ENCODE measurements at regions not wholly inside any gene's neighbourhood (a gene's known extent, or its start where the extent isn't known, plus 50 kb on each side); places are given as distances from the start of the nearest gene placed in this dataset.

DNA sequence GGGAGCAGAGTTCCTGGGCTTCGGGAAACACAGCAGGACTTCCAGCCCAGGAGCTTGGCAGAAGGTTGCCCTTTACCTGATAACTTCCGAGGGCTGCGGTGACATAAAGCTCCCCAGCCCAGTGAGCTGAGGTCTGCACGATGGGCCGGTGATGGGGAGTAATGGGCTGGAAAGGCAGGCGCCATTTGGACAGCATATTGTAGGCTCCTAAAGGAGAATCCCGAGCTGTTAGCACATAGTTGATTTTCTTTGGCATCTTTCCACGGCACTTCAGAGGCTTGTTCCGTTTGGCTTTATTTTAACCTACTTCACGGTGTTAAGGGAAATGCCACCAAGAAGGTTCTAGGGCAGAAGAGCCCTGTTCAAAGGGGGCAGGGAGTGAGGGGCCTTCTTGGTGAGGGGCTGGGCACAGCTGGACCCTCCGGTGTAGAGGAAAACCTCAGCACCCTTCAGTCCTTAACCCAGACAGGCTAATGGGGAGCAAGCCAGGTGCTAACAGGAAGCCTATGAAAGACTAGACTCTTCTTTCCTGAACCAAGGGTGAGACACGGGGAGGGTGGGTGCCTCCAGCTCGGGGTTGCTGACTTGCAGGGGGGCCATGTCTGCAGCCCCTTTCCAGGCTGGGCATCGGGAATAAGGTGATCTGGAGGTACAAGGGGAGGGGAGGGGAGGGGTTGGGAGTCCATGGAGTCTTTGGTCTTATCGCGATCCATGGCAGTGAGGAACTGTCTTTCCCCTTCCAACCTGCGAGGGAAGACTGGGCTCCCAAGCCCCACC is 347.7 kb downstream of the GLRX3 start:
- ChIA-PET POLR2A (no interaction called here), CTCF (ENCODE audit: unreplicated experiment) (no interaction called here)
- H3K4me3 ChIP-seq (ENCODE audit: low read depth, low read length, poor library complexity, severe bottlenecking) = no peak overlapping the region
- H3K27ac ChIP-seq (ENCODE audit: low read depth, low read length, poor library complexity, severe bottlenecking) = no peak overlapping the region
- no peaks in the 10 kb centered on the region for H3K79me2 ChIP-seq (ENCODE audit: insufficient read depth, low read depth, low read length)
- BruUV-seq (replicated peaks) = no TSS peak
- H3K9me2 ChIP-seq (ENCODE audit: insufficient read depth, low read length) = no peaks in the 10 kb centered on the region
- H3K36me3 ChIP-seq (ENCODE audit: insufficient read depth, low read length) = no peaks in the 10 kb centered on the region
- TF ChIP-seq EZH2phosphoT487 (IDR thresholded peaks at IDR 0.05; ENCODE audit: borderline replicate concordance, low read depth, low read length) = no peak
- TF ChIP-seq, protein P1, sequence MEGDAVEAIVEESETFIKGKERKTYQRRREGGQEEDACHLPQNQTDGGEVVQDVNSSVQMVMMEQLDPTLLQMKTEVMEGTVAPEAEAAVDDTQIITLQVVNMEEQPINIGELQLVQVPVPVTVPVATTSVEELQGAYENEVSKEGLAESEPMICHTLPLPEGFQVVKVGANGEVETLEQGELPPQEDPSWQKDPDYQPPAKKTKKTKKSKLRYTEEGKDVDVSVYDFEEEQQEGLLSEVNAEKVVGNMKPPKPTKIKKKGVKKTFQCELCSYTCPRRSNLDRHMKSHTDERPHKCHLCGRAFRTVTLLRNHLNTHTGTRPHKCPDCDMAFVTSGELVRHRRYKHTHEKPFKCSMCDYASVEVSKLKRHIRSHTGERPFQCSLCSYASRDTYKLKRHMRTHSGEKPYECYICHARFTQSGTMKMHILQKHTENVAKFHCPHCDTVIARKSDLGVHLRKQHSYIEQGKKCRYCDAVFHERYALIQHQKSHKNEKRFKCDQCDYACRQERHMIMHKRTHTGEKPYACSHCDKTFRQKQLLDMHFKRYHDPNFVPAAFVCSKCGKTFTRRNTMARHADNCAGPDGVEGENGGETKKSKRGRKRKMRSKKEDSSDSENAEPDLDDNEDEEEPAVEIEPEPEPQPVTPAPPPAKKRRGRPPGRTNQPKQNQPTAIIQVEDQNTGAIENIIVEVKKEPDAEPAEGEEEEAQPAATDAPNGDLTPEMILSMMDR (conservative IDR thresholded peaks at IDR 0.05; ENCODE audit: low read length) = no peak
- no peak for DNase-seq (ENCODE audit: low spot score)
- no peak overlapping the region for H3K4me2 ChIP-seq (ENCODE audit: low read length)
- no peaks in the 10 kb centered on the region for H3K9me3 ChIP-seq (ENCODE audit: low read length)
- no peak overlapping the region for H2AFZ ChIP-seq (ENCODE audit: low read length)
- H3K4me1 ChIP-seq (ENCODE audit: insufficient read depth, low read length, poor library complexity, severe bottlenecking) = no peaks in the 10 kb centered on the region
- intact Hi-C loops (cut with micrococcal nuclease; ENCODE audit: unreplicated experiment) = no loop called here
- no peaks in the 10 kb centered on the region for H4K20me1 ChIP-seq (ENCODE audit: insufficient read depth, low read length)

DNA sequence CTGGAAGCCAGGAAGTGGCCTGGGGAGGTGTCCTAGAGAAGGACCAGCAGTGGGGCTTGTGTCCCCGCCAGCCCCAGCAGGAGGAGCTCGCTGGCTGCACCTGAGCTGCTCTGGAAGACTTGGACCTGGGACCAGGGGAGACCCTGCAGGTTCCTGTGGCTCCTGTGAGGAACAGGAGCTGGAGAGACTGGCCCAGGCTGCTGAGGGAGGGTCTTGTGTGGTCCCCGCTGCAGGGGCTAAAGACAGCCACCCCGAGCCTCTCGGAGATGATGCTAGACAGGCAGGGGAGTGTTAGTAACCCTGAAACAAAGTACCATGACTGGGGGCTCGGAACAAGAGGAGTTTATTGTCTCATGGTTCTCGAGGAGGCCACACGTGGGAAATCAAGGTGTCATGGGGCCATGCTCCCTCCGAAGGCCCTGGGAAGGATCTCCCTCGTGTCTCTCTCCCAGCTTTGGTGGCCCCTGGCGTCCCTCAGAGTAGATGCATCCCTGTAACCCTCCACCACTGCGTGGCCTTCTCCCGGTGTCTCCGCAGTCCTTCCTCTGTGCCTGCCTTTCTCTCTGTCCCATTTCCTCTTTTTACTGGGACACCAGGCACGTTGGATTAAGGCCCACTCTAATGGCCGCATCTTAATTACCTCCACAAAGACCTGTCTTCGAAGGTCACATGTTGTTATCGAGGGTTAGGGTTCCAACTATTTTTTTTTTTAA is 348.4 kb downstream of the GLRX3 start:
- no peaks in the 10 kb centered on the region for H3K79me2 ChIP-seq (ENCODE audit: insufficient read depth, low read depth, low read length)
- H2AFZ ChIP-seq (ENCODE audit: low read length) = no peak overlapping the region
- no peaks in the 10 kb centered on the region for H3K9me2 ChIP-seq (ENCODE audit: insufficient read depth, low read length)
- TF ChIP-seq, protein P1 (conservative IDR thresholded peaks at IDR 0.05; ENCODE audit: low read length) = no peak
- no peak for TF ChIP-seq EZH2phosphoT487 (IDR thresholded peaks at IDR 0.05; ENCODE audit: borderline replicate concordance, low read depth, low read length)
- H3K9me3 ChIP-seq (ENCODE audit: low read length) = no peaks in the 10 kb centered on the region
- no peaks in the 10 kb centered on the region for H3K36me3 ChIP-seq (ENCODE audit: insufficient read depth, low read length)
- intact Hi-C loops (cut with micrococcal nuclease; ENCODE audit: unreplicated experiment) = no loop called here
- H3K4me1 ChIP-seq (ENCODE audit: insufficient read depth, low read length, poor library complexity, severe bottlenecking) = no peaks in the 10 kb centered on the region
- H4K20me1 ChIP-seq (ENCODE audit: insufficient read depth, low read length) = no peaks in the 10 kb centered on the region
- CTCF ChIA-PET (ENCODE audit: unreplicated experiment) = no interaction called here
- H3K4me3 ChIP-seq (ENCODE audit: low read depth, low read length, poor library complexity, severe bottlenecking) = no peak overlapping the region
- no peak overlapping the region for H3K4me2 ChIP-seq (ENCODE audit: low read length)
- no peak for DNase-seq (ENCODE audit: low spot score)
- no TSS peak for BruUV-seq (replicated peaks)
- POLR2A ChIA-PET = no interaction called here
- no peak overlapping the region for H3K27ac ChIP-seq (ENCODE audit: low read depth, low read length, poor library complexity, severe bottlenecking)
